Activated T-cell treated with anti-CD3 and anti-CD28 coated beads, Interleukin-2, amount 50 U/mL, for 72 hours (primary cell): ENCODE measurements at regions not wholly inside any gene's neighbourhood (a gene's known extent, or its start where the extent isn't known, plus 50 kb on each side); places are given as distances from the start of the nearest gene placed in this dataset.

Experiments used
- ATAC-seq, 2 donors: fragments of 150-1000 bp; cut with Tn5 transposase; replicated peaks in 1 of 2; 2 replicates each; pipeline ENCODE4 v1.10.0; 2021; ENCODE audit warnings: moderate library complexity in 2 of 2, mild to moderate bottlenecking in 1 of 2
- DNase-seq, 2 donors: peaks; one replicate each; pipeline ENCODE4 v3.0.0; 2021 to 2022; ENCODE audit warnings: mixed read lengths in 1 of 2
- H3K27ac Mint-ChIP-seq: one replicate; pipeline ENCODE4 v1.8.0; 2022; ENCODE audit warnings: mild to moderate bottlenecking, moderate library complexity, mixed read lengths
- H3K27me3 Mint-ChIP-seq: one replicate; pipeline ENCODE4 v1.8.0; 2022; ENCODE audit warnings: low read depth, mixed read lengths
- H3K36me3 Mint-ChIP-seq, 2 donors: one replicate each; pipeline ENCODE4 v1.8.0; 2022; ENCODE audit warnings: mixed read lengths in 2 of 2, mild to moderate bottlenecking in 1 of 2; ENCODE audit not compliant: insufficient read depth in 2 of 2
- H3K4me1 Mint-ChIP-seq: one replicate; pipeline ENCODE4 v1.8.0; 2022; ENCODE audit warnings: low read depth, mixed read lengths
- H3K4me3 Mint-ChIP-seq, 2 donors: one replicate each; pipeline ENCODE4 v1.8.0; 2022; ENCODE audit warnings: mild to moderate bottlenecking in 2 of 2, mixed read lengths in 2 of 2, moderate library complexity in 2 of 2
- H3K9me3 Mint-ChIP-seq, 2 donors: one replicate each; pipeline ENCODE4 v1.8.0; 2022; ENCODE audit warnings: mixed read lengths in 2 of 2

DNA sequence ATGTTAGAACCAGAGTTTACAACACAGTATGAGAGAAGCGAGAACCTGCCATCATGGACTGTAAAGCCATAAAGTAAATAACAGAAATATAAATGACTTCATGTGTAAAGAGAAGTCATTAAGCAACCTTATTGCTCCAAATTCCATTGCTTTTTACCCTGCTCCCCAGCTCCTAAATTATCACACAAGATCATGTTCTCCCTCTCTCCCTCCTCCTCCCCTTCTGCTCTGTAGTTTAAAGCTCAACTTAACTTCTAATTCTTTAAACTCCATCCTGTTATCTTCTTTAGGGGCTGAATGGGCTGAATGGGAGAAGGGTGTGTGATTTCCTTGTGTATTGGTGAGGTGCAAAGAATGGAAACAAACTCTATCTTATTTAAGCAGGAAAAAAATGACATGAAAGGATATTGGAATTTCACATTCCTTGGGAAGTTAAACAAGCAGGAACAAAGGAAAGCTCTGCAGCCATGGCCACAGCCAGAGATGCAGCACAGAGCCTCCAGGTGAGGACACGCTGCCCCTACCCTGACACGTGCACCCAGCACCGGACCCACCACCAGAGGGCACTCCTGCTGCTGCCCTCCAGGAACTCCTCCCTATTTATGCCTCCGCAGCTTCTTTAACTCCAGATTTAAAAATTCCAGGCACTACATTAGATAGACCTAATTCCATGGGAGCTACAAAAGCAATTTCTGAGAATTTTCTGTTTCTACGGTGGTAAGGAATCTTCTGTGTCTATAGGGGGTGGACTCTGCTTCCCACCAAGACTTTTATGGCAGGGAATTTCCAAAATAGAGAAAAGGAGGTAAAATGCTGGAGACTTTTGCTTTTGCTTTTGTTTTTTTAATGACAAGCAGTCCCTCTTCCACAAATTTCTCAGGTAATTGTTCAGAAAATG, 76.9 kb upstream of the ABI3BP start:
- Mint-ChIP-seq H3K9me3 (no peaks in the 10 kb centered on the region), H3K4me1 (peaks cover 7% of the 10 kb centered on the region), H3K27ac (no peak overlapping the region), H3K27me3 (peaks cover 36% of the 10 kb centered on the region), H3K36me3 (no peaks in the 10 kb centered on the region), H3K4me3 (no peak overlapping the region)
- DNase-seq: peak; percentile 66 to 72
- ATAC-seq: peak; percentile 67 to 75

DNA sequence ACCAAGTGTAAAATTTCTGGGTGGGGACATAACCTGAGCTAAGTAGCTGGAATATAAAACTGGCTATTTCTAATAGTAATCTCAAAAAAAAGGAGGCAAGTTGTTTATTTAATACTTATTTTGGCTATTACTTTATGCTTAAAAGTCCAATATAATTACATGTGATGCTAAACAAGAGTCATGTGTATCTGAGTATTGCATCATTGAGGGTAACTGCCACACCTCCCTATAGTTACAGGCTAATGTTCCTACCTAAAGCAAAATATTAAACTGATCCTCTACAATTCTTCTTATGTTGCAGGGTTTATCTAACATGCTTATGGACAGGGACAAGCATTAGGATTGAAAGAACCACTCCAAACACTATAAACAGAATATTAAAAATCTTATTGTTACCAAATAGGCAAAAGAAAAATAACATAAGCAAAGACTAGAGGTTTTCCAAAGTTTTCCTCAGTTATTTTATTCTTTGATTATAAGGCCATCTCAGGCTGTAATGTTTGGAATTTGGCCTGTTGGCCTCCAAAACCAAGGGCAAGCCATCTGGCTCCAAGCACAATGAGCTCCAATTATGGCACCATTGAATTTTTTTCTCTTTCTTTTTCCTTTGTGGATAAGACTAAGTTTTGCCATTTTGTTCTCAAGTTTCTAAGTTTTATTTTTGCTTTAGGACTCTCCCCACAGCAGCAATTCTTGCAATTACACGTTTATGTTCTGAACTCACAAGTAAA, 75.8 kb upstream of the ABI3BP start:
- peaks cover 7% of the 10 kb centered on the region for H3K4me1 Mint-ChIP-seq
- H3K27ac Mint-ChIP-seq: no peak overlapping the region
- no peaks in the 10 kb centered on the region for H3K9me3 Mint-ChIP-seq
- H3K36me3 Mint-ChIP-seq: no peaks in the 10 kb centered on the region
- H3K4me3 Mint-ChIP-seq: no peak overlapping the region
- no peak for ATAC-seq
- no peak for DNase-seq
- peaks cover 47% of the 10 kb centered on the region for H3K27me3 Mint-ChIP-seq

DNA sequence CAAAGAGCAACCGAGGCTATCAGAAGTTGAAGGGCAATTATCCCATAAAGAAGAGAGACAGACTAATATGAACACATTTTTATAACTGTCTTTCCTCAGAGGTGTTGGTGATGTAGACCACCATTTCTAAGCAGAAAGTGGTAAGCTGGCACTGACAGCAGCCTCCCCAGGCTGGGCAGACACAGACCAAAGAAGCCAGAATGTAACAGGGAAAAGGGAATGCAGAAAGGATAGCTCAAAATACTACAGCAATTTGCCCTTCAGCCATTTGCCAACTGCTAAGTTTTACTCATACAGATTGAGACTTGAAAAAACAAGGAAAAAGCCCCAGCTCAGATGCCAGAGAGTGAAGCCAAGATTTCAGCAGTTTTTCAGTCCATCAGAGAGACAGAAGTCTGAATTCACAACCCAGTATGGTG, 73.5 kb upstream of the ABI3BP start:
- ATAC-seq (no peak), DNase-seq (no peak)
- peaks cover 7% of the 10 kb centered on the region for H3K4me1 Mint-ChIP-seq
- H3K27ac Mint-ChIP-seq: no peak overlapping the region
- H3K9me3 Mint-ChIP-seq: peaks cover 0 to 1% of the 10 kb centered on the region in 2 donors
- H3K27me3 Mint-ChIP-seq: peaks cover 55% of the 10 kb centered on the region
- H3K36me3 Mint-ChIP-seq: peaks cover 0 to 3% of the 10 kb centered on the region in 2 donors
- H3K4me3 Mint-ChIP-seq: no peak overlapping the region

DNA sequence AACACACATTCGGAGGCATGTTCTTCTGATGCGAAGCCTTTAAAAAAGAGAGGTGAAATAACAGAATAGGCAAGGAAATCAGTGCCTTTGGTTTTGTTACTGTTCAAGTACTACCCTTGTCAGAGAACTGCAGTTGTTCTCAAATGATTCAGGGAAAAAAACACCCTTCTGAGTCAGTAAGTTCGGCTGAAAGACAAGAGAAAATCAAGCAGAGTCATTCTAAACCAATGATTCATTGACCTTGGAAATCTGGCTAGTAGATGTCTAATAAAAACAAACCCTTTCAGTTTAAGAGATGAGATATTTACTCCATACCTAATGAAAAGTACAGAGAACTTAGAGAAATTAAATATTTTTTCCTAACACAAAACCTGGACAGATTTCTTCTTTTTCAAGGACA, 72.7 kb upstream of the ABI3BP start:
- Mint-ChIP-seq H3K4me1 (peaks cover 7% of the 10 kb centered on the region), H3K27me3 (peaks cover 48% of the 10 kb centered on the region), H3K36me3 (peaks cover 0 to 4% of the 10 kb centered on the region in 2 donors), H3K9me3 (peaks cover 0 to 3% of the 10 kb centered on the region in 2 donors), H3K27ac (peak overlapping the region; percentile 26), H3K4me3 (no peak overlapping the region)
- peak; percentile 62 to 81 for ATAC-seq
- DNase-seq: no peak

DNA sequence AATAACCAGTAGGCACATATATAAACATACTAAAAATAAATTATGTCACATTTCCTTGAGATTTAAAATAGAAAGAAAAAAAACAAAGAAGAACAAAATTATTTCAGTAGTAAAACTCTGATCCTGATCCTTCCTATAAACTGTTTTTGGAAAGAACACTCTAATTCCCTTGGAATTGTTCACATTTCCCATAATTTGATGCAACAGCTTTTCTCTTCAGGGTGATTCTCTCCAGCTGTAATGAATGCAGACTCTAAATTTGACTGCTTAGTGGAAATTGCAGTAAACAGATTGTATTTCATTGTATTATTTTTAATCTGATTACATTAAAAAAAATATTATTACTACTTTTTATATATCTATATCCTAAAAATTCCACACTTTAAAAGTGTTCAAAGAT, 70.2 kb upstream of the ABI3BP start:
- no peak overlapping the region for H3K4me3 Mint-ChIP-seq
- H3K27ac Mint-ChIP-seq: no peak overlapping the region
- peaks cover 11 to 19% of the 10 kb centered on the region in 2 donors for H3K9me3 Mint-ChIP-seq
- ATAC-seq (no peak), DNase-seq (no peak)
- H3K36me3 Mint-ChIP-seq: peaks cover 1 to 7% of the 10 kb centered on the region in 2 donors
- peaks cover 34% of the 10 kb centered on the region for H3K27me3 Mint-ChIP-seq
- H3K4me1 Mint-ChIP-seq: peaks cover 7% of the 10 kb centered on the region

DNA sequence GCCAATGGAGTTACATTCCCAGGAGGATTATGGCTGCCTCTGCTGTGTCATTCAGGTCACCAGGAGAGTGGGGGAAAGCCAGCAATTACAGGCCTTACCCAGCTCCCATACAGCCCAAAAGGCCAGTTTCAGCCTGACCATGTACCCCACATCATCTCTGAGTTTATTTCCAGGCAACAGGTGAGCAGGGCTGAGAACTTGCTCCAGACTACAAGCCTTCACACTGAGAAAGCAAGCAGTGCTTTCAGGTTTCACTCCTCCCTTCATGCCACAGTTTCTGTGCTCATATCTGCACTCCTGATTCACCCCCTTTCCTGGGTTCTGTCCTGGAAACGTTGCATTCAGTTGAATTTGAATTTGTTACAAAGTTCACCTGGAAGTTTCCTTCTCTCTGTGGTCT, 68.1 kb upstream of the ABI3BP start:
- H3K36me3 Mint-ChIP-seq: peaks cover 1 to 12% of the 10 kb centered on the region in 2 donors
- H3K27me3 Mint-ChIP-seq: peaks cover 29% of the 10 kb centered on the region
- no peak overlapping the region for H3K4me3 Mint-ChIP-seq
- H3K4me1 Mint-ChIP-seq: peaks cover 7% of the 10 kb centered on the region
- peaks cover 19 to 26% of the 10 kb centered on the region in 2 donors for H3K9me3 Mint-ChIP-seq
- DNase-seq: no peak
- no peak overlapping the region for H3K27ac Mint-ChIP-seq
- ATAC-seq: no peak

DNA sequence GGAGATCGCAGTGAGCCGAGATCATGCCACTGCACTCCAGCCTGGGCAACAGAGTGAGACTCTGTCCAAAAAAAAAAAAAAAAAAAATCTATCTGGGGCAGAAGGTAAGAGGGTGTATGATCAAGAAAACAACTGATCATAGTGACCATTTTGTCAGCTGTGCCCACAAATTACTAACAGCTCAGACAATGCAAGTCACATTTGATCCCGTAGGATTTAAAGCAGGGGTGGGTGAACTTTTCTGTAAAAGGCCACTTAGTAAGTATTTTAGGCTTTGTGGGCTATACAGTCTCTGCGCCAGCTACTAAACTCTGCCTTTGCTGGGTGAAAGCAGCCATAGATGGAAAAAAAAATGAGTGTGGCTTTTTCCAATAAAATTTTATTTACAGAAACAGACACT, 57.6 kb upstream of the ABI3BP start:
- ATAC-seq (no peak), DNase-seq (no peak)
- H3K27ac Mint-ChIP-seq: no peak overlapping the region
- no peaks in the 10 kb centered on the region for H3K36me3 Mint-ChIP-seq
- H3K9me3 Mint-ChIP-seq: peaks cover 0 to 1% of the 10 kb centered on the region in 2 donors
- H3K27me3 Mint-ChIP-seq: peaks cover under 1% of the 10 kb centered on the region
- no peaks in the 10 kb centered on the region for H3K4me1 Mint-ChIP-seq
- H3K4me3 Mint-ChIP-seq: no peak overlapping the region

DNA sequence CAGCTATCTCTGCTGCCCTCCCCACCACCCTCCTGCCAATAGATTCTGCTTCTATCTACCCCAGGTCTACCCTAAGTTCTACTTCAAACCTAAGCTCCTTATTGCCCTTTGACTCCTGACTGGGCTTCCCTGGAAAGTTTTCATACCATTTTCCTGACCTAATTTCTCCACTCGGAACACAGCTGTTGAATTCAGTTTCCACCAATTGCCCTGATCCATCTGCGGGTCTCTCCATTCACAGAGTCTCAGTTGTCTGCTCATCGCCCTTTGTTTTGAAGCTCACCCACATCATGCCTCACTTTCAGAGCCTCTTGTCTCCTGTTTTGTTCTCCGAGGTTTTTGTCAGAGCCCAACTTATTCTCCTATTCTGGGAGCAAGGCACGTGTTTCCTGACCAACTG, 56.8 kb upstream of the ABI3BP start:
- ATAC-seq: no peak
- Mint-ChIP-seq H3K4me3 (no peak overlapping the region), H3K36me3 (no peaks in the 10 kb centered on the region), H3K9me3 (peaks cover 0 to 1% of the 10 kb centered on the region in 2 donors), H3K4me1 (no peaks in the 10 kb centered on the region), H3K27ac (no peak overlapping the region), H3K27me3 (peaks cover 8% of the 10 kb centered on the region)
- DNase-seq: no peak

DNA sequence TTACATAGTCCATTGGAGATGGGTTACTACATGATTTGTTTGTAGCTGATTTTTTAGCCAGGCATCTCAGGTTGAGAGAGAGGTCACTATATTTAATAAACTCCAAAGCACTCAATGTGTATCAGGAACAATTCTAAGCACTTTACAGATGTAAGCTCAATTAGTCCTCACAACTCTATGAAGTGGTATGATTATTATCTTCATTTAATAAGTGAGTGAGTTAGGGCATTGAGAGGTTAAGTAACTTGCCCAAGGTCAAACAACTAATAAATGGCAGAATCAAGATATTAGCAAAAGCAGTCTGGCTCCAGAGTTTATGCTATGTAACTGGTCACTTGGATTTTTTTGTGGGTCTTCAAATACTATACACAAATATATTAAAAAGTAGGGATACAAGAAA, 56.3 kb upstream of the ABI3BP start:
- Mint-ChIP-seq H3K36me3 (no peaks in the 10 kb centered on the region), H3K27me3 (peaks cover 8% of the 10 kb centered on the region), H3K4me3 (no peak overlapping the region), H3K9me3 (peaks cover 0 to 1% of the 10 kb centered on the region in 2 donors), H3K4me1 (no peaks in the 10 kb centered on the region), H3K27ac (no peak overlapping the region)
- no peak for ATAC-seq
- no peak for DNase-seq

DNA sequence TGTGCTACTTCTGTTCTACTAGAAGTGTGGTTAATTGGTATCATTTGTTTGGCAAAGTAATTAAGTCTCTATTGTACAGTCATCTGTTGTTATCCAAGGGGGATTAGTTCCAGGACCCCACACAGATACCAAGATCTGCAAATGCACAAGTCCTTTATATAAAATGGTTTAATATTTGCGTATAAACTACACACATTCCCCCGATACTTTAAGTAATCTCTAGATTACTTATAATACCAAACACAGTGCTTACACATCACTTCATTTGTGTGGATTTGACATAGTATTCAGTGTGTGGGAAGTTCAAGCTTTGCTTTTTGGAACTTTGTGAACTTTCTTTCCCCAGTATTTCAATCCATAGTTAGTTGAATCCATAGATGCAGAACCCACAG, 50.5 kb upstream of the ABI3BP start:
- Mint-ChIP-seq H3K27me3 (peaks cover 26% of the 10 kb centered on the region), H3K36me3 (no peaks in the 10 kb centered on the region), H3K9me3 (peaks cover 0 to 1% of the 10 kb centered on the region in 2 donors), H3K4me1 (no peaks in the 10 kb centered on the region), H3K27ac (no peak overlapping the region), H3K4me3 (no peak overlapping the region)
- ATAC-seq: no peak
- no peak for DNase-seq

DNA sequence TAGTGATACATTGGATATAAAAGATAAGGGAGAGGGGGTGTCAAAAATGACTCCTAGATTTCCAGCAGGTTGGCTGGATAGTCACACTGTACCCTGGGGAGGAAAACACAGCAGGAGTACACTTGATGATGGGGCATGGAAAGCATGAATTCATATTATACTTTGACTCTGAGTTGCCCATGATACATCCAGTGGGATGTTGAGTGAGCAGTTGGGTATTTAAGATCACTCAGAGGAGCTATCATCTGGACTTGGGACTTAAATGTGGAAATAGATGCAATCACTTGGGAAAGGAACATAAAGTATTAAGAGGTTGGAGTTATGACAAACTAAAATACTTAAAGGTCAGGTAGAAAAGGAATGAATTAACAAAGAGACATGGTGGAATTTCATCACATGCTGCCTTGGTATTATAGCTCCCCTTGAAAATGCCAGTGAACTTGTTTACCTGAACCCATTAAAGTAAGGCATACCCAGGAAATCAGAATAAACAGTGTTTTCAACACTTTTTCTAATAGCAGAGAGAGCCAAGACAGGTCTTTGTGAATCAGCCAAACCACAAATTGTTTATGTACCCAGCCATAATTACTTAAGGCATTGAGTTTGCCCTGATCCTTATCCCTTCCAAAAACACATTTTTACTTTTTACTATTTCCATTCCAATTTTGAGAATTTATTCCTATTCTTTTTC, 49.9 kb upstream of the ABI3BP start:
- ATAC-seq (no peak), DNase-seq (no peak)
- peaks cover 0 to 1% of the 10 kb centered on the region in 2 donors for H3K9me3 Mint-ChIP-seq
- peaks cover 26% of the 10 kb centered on the region for H3K27me3 Mint-ChIP-seq
- H3K4me1 Mint-ChIP-seq: no peaks in the 10 kb centered on the region
- H3K27ac Mint-ChIP-seq: no peak overlapping the region
- H3K36me3 Mint-ChIP-seq: no peaks in the 10 kb centered on the region
- no peak overlapping the region for H3K4me3 Mint-ChIP-seq
